CD14-positive monocyte (primary cell): ENCODE measurements at regions not wholly inside any gene's neighbourhood (a gene's known extent, or its start where the extent isn't known, plus 50 kb on each side); places are given as distances from the start of the nearest gene placed in this dataset.

Source experiments
- DNase-seq, 3 donors: peaks; one replicate each; pipeline ENCODE4 v3.0.0-alpha.2; 2011 to 2022
- H2AFZ ChIP-seq: 2 replicates; pipeline ENCODE4 v1.6.0; 2012; ENCODE audit warnings: mild to moderate bottlenecking, low read depth, low read length, inconsistent platforms; ENCODE audit not compliant: insufficient read depth, poor library complexity, severe bottlenecking
- H3K27ac ChIP-seq, 2 donors: 1 replicate in 1 of 2; 2 replicates in 1 of 2; pipeline ENCODE4 v1.5.1; 2012 to 2013; ENCODE audit warnings: low read length in 2 of 2, control low read depth in 1 of 2, inconsistent platforms in 1 of 2, low read depth in 1 of 2, mild to moderate bottlenecking in 1 of 2
- H3K27me3 ChIP-seq, 2 donors: one replicate each; pipeline versions ENCODE4 v1.6.0 to v1.6.1; 2011 to 2013; ENCODE audit warnings: low read length in 2 of 2; ENCODE audit not compliant: control insufficient read depth in 2 of 2, insufficient read depth in 2 of 2
- H3K36me3 ChIP-seq, 2 donors: replicated peaks in 1 of 2; 1 replicate in 1 of 2; 2 replicates in 1 of 2; pipeline versions ENCODE4 v1.5.1 to v1.6.1; 2012 to 2013; ENCODE audit warnings: low read length in 2 of 2, control low read depth in 1 of 2, inconsistent platforms in 1 of 2, mild to moderate bottlenecking in 1 of 2; ENCODE audit not compliant: insufficient read depth in 2 of 2, control insufficient read depth in 1 of 2
- H3K4me1 ChIP-seq, 2 donors: 1 replicate in 1 of 2; 2 replicates in 1 of 2; pipeline versions ENCODE4 v1.5.1 to v1.6.1; 2012 to 2013; ENCODE audit warnings: low read length in 2 of 2, control low read depth in 1 of 2, inconsistent platforms in 1 of 2, mild to moderate bottlenecking in 1 of 2, moderate library complexity in 1 of 2; ENCODE audit not compliant: insufficient read depth in 2 of 2, control insufficient read depth in 1 of 2
- H3K4me2 ChIP-seq: replicated peaks from 2 replicates; pipeline ENCODE3; 2012; ENCODE audit warnings: low read length, moderate library complexity, mild to moderate bottlenecking; ENCODE audit not compliant: poor library complexity, severe bottlenecking; ENCODE audit errors: extremely low read depth
- H3K4me3 ChIP-seq, 3 experiments: fragments of 200-600 bp in 1 of 3; sonication (generic) in 1 of 3; replicated peaks in 1 of 3; 1 replicate in 2 of 3; 2 replicates in 1 of 3; pipeline ENCODE4 v1.5.1; 2011 to 2013; ENCODE audit warnings: low read length in 3 of 3, mild to moderate bottlenecking in 3 of 3, control low read depth in 2 of 3, low read depth in 2 of 3, inconsistent platforms in 1 of 3, moderate library complexity in 1 of 3
- H3K79me2 ChIP-seq: 2 replicates; pipeline ENCODE4 v1.6.0; 2012; ENCODE audit warnings: mild to moderate bottlenecking, control low read depth, inconsistent platforms, low read length, moderate library complexity; ENCODE audit not compliant: insufficient read depth
- H3K9ac ChIP-seq: 2 replicates; pipeline ENCODE4 v1.6.0; 2017; ENCODE audit warnings: low read length, mild to moderate bottlenecking; ENCODE audit not compliant: insufficient read depth, poor library complexity, severe bottlenecking
- H3K9me3 ChIP-seq, 2 donors: replicated peaks in 1 of 2; 1 replicate in 1 of 2; 2 replicates in 1 of 2; pipeline versions ENCODE4 v1.5.1 to v1.6.1; 2012 to 2013; ENCODE audit warnings: low read length in 2 of 2, control low read depth in 1 of 2; ENCODE audit not compliant: control insufficient read depth in 1 of 2, insufficient read depth in 1 of 2
- H4K20me1 ChIP-seq: 2 replicates; pipeline ENCODE4 v1.6.0; 2012; ENCODE audit warnings: mild to moderate bottlenecking, low read length, control low read depth, moderate library complexity; ENCODE audit not compliant: insufficient read depth
- H3K27ac Mint-ChIP-seq, 7 donors: one replicate each; pipeline ENCODE4 v1.8.0; 2020; ENCODE audit warnings: mild to moderate bottlenecking in 7 of 7, mixed read lengths in 7 of 7, moderate library complexity in 6 of 7, inconsistent platforms in 2 of 7
- H3K27me3 Mint-ChIP-seq, 3 donors: one replicate each; pipeline ENCODE4 v1.8.0; 2021 to 2022; ENCODE audit warnings: low read depth in 3 of 3, mild to moderate bottlenecking in 3 of 3, mixed read lengths in 3 of 3, moderate library complexity in 3 of 3, inconsistent platforms in 1 of 3
- H3K36me3 Mint-ChIP-seq, 2 donors: one replicate each; pipeline ENCODE4 v1.8.0; 2020; ENCODE audit warnings: mixed read lengths in 2 of 2, inconsistent platforms in 1 of 2, mild to moderate bottlenecking in 1 of 2
- H3K4me1 Mint-ChIP-seq: one replicate; pipeline ENCODE4 v1.8.0; 2020; ENCODE audit warnings: mild to moderate bottlenecking, mixed read lengths
- H3K4me3 Mint-ChIP-seq, 2 donors: one replicate each; pipeline ENCODE4 v1.8.0; 2020; ENCODE audit warnings: mild to moderate bottlenecking in 2 of 2, mixed read lengths in 2 of 2, moderate library complexity in 1 of 2
- H3K9me3 Mint-ChIP-seq, 7 donors: one replicate each; pipeline ENCODE4 v1.8.0; 2020 to 2022; ENCODE audit warnings: mixed read lengths in 7 of 7, mild to moderate bottlenecking in 6 of 7, moderate library complexity in 6 of 7, inconsistent platforms in 2 of 7
- WGBS: methylation state at CpG from one replicate; pipeline ENCODE4 v1.1.5; 2013; ENCODE audit warnings: missing lambda C conversion rate; ENCODE audit not compliant: insufficient coverage; 5-methylcytosine and 5-hydroxymethylcytosine counted together
- intact Hi-C, 2 donors: fragments of 100-400 bp; cut with micrococcal nuclease; formaldehyde crosslinking; loops; one replicate each; pipeline versions ENCODE4 v1.15.0 to v1.15.1; 2023
- TF ChIP-seq, protein P1 (sequence below): fragments of 200-600 bp; IDR thresholded peaks from one replicate; pipeline ENCODE4 v1.8.0; 2022; ENCODE audit warnings: antibody characterized with exemption, mild to moderate bottlenecking

- Histone ChIP-seq H3K4me2 (no peak overlapping the region), H3K36me3 (no peaks in the 10 kb centered on the region), H4K20me1 (no peaks in the 10 kb centered on the region), H3K9ac (no peak overlapping the region), H3K9me3 (peaks cover 11 to 14% of the 10 kb centered on the region in 2 donors), H3K79me2 (no peaks in the 10 kb centered on the region), H3K4me1 (no peaks in the 10 kb centered on the region), H3K4me3 (no peak overlapping the region), H3K27me3 (no peaks in the 10 kb centered on the region), H3K27ac (no peak overlapping the region), H2AFZ (no peak overlapping the region)
- intact Hi-C loops, result no loop called here
- Mint-ChIP-seq H3K9me3 (peaks cover 0 to 21% (median 4%) of the 10 kb centered on the region in 7 donors), H3K36me3 (no peaks in the 10 kb centered on the region), H3K4me1 (no peaks in the 10 kb centered on the region), H3K27ac (no peak overlapping the region), H3K27me3 (peaks cover 0 to 1% (median 0%) of the 10 kb centered on the region in 3 donors), H3K4me3 (no peak overlapping the region)
- WGBS, result no CpG with 5 or more reads among the region's 6 CpGs
- TF ChIP-seq, protein P1, sequence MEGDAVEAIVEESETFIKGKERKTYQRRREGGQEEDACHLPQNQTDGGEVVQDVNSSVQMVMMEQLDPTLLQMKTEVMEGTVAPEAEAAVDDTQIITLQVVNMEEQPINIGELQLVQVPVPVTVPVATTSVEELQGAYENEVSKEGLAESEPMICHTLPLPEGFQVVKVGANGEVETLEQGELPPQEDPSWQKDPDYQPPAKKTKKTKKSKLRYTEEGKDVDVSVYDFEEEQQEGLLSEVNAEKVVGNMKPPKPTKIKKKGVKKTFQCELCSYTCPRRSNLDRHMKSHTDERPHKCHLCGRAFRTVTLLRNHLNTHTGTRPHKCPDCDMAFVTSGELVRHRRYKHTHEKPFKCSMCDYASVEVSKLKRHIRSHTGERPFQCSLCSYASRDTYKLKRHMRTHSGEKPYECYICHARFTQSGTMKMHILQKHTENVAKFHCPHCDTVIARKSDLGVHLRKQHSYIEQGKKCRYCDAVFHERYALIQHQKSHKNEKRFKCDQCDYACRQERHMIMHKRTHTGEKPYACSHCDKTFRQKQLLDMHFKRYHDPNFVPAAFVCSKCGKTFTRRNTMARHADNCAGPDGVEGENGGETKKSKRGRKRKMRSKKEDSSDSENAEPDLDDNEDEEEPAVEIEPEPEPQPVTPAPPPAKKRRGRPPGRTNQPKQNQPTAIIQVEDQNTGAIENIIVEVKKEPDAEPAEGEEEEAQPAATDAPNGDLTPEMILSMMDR, result no peak
- DNase-seq, result no peak
Observed at GRCh38 chr9:80251778-80252177, 680.0 kb downstream of the TLE4 start.

GRCh38 chr9:80242022-80242421, 670.3 kb downstream of the TLE4 start:
- H3K36me3 Mint-ChIP-seq, result no peaks in the 10 kb centered on the region
- H3K27me3 Mint-ChIP-seq, result peaks cover 0 to 4% (median 2%) of the 10 kb centered on the region in 3 donors
- Histone ChIP-seq H3K36me3 (no peaks in the 10 kb centered on the region), H3K4me1 (no peaks in the 10 kb centered on the region), H4K20me1 (no peaks in the 10 kb centered on the region), H3K27me3 (no peaks in the 10 kb centered on the region), H3K27ac (no peak overlapping the region), H3K4me3 (no peak overlapping the region), H3K9me3 (peaks cover 14 to 17% of the 10 kb centered on the region in 2 donors), H3K4me2 (no peak overlapping the region), H3K79me2 (no peaks in the 10 kb centered on the region), H3K9ac (no peak overlapping the region), H2AFZ (no peak overlapping the region)
- no peak overlapping the region for H3K27ac Mint-ChIP-seq
- intact Hi-C loops, result no loop called here
- no peak for DNase-seq
- 83% methylated on average over 1 of the region's 2 CpGs for WGBS
- H3K4me3 Mint-ChIP-seq, result no peak overlapping the region
- TF ChIP-seq, protein P1, result no peak
- no peaks in the 10 kb centered on the region for H3K4me1 Mint-ChIP-seq
- peaks cover 8 to 15% (median 12%) of the 10 kb centered on the region in 7 donors for H3K9me3 Mint-ChIP-seq
